MG63 (cell line): ENCODE measurements at regions not wholly inside any gene's neighbourhood (a gene's known extent, or its start where the extent isn't known, plus 50 kb on each side); places are given as distances from the start of the nearest gene placed in this dataset.

Source experiments
- DNase-seq: peaks from one replicate; pipeline ENCODE4 v3.0.0-alpha.2; 2020
- H3K27me3 ChIP-seq: fragments of 250-450 bp; sonication (Bioruptor Pico); 2 replicates; pipeline ENCODE4 v1.5.1; 2020; ENCODE audit warnings: mild to moderate bottlenecking, moderate library complexity
- H3K36me3 ChIP-seq: fragments of 250-450 bp; sonication (Bioruptor Pico); 2 replicates; pipeline ENCODE4 v1.5.1; 2020; ENCODE audit warnings: mild to moderate bottlenecking, moderate library complexity
- H3K4me3 ChIP-seq: fragments of 250-450 bp; sonication (Bioruptor Pico); 2 replicates; pipeline ENCODE4 v1.5.1; 2020; ENCODE audit warnings: mild to moderate bottlenecking, moderate library complexity
- H3K9me3 ChIP-seq: fragments of 250-450 bp; sonication (Bioruptor Pico); 2 replicates; pipeline ENCODE4 v1.5.1; 2020; ENCODE audit warnings: mild to moderate bottlenecking, moderate library complexity

- H3K4me3 ChIP-seq = no peak overlapping the region
- H3K27me3 ChIP-seq = no peaks in the 10 kb centered on the region
- H3K9me3 ChIP-seq = no peaks in the 10 kb centered on the region
- no peak for DNase-seq
- no peaks in the 10 kb centered on the region for H3K36me3 ChIP-seq
Measured at GRCh38 chr18:28707006-28707405, 530.1 kb upstream of the CDH2 start.

DNA sequence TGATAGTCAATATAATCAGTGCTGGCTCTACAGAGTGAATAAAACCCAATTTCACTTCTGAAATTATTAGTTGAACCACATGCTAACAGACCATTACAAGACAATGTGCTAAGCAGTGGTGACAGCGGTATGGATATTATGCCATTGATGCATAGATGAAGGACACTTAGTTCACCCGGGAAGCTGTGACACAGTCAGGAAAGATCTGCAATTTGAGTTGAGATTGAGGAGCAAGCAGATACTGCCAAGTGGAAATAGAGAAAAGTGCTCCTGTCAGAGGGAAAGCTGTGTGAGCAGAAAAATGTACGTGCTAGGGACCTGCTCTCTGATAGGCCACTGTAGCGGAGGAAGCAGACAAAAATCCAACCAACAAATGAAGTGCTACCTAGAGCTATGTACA lies 529.5 kb upstream of the CDH2 start:
- H3K9me3 ChIP-seq = no peaks in the 10 kb centered on the region
- no peak for DNase-seq
- H3K36me3 ChIP-seq = no peaks in the 10 kb centered on the region
- H3K4me3 ChIP-seq = no peak overlapping the region
- H3K27me3 ChIP-seq = no peaks in the 10 kb centered on the region

DNA sequence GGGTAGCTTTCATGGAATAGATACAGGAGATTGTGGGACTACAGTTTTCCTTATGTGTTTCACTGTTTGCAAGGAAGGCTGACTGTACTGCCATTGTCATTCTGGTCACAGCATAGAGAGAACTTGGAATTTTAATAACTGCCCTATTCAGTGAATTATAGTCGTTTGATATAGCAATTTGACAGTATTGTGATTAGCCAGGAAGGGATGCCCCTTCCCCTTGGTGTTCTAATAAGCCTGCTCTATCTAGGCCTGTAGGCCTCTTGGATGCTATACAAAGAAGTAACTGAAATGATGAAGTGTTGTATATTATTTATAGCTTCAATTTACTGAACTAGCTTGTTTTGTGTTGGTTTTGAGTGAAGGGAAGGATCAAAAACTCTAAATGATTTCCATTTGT lies 528.6 kb upstream of the CDH2 start:
- Histone ChIP-seq H3K4me3 (no peak overlapping the region), H3K9me3 (no peaks in the 10 kb centered on the region)
- no peak for DNase-seq

GRCh38 chr18:28692337-28692736 lies 515.4 kb upstream of the CDH2 start:
- DNase-seq = no peak
- H3K9me3 ChIP-seq = no peaks in the 10 kb centered on the region
- no peaks in the 10 kb centered on the region for H3K36me3 ChIP-seq
- H3K4me3 ChIP-seq = no peak overlapping the region
- H3K27me3 ChIP-seq = no peaks in the 10 kb centered on the region

More for the DNA sequence above, 528.6 kb upstream of the CDH2 start:
- no peaks in the 10 kb centered on the region for H3K36me3 ChIP-seq
- no peaks in the 10 kb centered on the region for H3K27me3 ChIP-seq

DNA sequence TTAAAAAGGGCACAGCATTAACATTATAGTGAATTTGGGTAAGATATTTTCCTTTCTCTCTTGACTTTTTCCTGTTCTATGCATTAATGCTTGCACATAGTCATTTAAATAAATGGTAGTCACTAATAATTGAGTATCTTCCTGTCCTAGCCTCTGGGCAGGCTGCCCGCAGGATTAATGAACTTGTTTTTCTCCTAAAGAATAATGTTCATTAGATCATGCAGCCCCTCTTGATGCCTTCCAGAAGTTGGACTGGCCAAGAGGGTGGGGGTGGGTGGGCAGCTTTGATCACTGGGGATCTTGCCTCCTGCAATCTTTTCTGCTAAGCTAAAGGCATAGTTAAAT lies 514.5 kb upstream of the CDH2 start:
- no peak overlapping the region for H3K4me3 ChIP-seq
- DNase-seq = peak; percentile 8

GRCh38 chr18:28690836-28691495 lies 514.0 kb upstream of the CDH2 start:
- H3K36me3 ChIP-seq = no peaks in the 10 kb centered on the region
- H3K4me3 ChIP-seq = no peak overlapping the region
- H3K27me3 ChIP-seq = no peaks in the 10 kb centered on the region
- no peaks in the 10 kb centered on the region for H3K9me3 ChIP-seq
- no peak for DNase-seq

More for the DNA sequence above, 514.5 kb upstream of the CDH2 start:
- Histone ChIP-seq H3K36me3 (no peaks in the 10 kb centered on the region), H3K27me3 (no peaks in the 10 kb centered on the region), H3K9me3 (no peaks in the 10 kb centered on the region)

- Histone ChIP-seq H3K27me3 (no peaks in the 10 kb centered on the region), H3K36me3 (no peaks in the 10 kb centered on the region), H3K9me3 (no peaks in the 10 kb centered on the region), H3K4me3 (no peak overlapping the region)
- no peak for DNase-seq
Measured at GRCh38 chr18:28690100-28690499, 513.2 kb upstream of the CDH2 start.

DNA sequence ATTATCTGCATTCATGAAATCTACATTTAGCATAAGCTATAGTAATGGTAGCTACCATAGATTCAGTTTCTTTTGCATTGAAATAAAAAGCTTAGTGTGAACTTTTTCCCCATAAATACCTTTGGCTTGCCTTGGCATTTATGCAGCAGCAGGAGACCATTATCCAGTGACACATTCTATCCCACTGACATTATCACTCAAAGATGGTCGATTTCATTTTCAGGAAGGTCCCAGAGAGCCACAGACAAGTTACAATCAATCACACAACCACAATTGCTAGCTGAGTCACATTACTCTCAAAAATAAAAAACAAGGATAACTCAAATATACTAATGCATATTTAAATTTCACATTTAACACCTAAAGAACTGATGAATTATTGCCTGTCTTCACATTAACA lies 512.7 kb upstream of the CDH2 start:
- H3K36me3 ChIP-seq = no peaks in the 10 kb centered on the region
- no peak overlapping the region for H3K4me3 ChIP-seq
- H3K9me3 ChIP-seq = no peaks in the 10 kb centered on the region
- H3K27me3 ChIP-seq = no peaks in the 10 kb centered on the region
- DNase-seq = no peak

DNA sequence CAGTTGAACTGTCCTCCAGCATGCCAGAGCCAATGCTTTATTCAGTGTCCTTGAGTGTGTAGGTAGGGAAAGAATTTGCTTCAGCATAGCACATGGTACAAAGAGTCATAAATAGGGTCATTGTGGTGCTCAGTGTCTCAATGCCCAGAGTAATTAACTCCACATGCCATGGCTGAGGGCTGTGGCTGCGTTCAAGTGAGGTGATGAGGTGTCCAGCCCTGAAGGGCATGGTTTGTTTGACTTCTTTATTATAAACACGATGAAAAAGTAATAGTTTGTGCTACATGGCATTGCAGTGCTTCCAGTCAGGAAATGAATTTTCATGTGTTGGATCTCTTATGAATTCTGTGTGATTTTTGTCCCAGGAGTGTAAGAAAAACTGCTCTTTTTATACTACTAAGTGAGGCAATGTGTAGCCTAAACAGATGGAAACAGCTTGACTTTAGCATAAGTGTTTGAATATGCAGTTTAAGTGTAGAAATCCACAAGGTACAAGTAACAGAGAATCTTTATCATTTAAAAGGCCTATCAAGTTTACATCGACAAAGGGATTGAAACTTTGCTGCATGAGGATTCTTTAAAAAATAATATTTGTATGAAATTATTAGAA lies 507.9 kb upstream of the CDH2 start:
- Histone ChIP-seq H3K9me3 (no peaks in the 10 kb centered on the region), H3K27me3 (no peaks in the 10 kb centered on the region), H3K4me3 (no peak overlapping the region), H3K36me3 (no peaks in the 10 kb centered on the region)
- no peak for DNase-seq

DNA sequence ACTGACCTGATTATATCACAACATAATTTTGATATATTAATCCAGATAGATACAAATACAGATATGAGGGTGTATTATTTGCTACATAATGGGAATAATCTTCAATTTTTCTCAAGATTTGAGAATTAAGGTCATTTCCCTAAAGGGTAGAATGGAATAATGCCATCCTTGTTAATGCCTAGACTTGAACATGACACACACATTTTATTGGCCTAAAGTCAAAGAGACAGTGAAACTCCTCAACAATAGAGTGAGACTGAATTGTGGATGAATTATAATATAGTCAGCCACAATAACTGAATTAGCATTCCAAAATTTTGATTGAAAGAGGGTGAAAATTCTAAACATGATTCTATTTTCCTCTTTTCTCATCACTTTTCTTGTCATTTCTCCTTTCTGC lies 506.0 kb upstream of the CDH2 start:
- Histone ChIP-seq H3K27me3 (no peaks in the 10 kb centered on the region), H3K36me3 (no peaks in the 10 kb centered on the region), H3K4me3 (no peak overlapping the region), H3K9me3 (no peaks in the 10 kb centered on the region)
- no peak for DNase-seq

DNA sequence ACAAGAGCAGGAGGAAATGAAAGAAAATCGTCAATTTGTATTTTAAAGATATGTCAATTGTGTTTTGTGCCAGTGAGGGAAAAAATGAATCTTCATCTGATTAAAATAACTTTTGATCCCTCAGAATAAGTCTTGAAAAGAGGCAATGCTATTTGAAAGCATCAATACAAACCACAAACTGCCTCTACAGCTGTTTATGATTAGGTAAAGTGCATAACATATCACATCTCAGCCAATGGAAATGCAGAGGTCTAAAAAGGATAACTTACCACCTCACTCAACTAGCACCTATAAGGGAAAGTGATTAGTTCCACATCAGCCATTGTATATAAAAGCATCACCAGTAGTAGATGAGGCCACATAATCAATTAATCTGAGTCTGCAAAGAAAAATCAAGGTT lies 492.2 kb upstream of the CDH2 start:
- no peaks in the 10 kb centered on the region for H3K9me3 ChIP-seq
- H3K36me3 ChIP-seq = no peaks in the 10 kb centered on the region
- no peaks in the 10 kb centered on the region for H3K27me3 ChIP-seq
- H3K4me3 ChIP-seq = no peak overlapping the region
- DNase-seq = no peak

GRCh38 chr18:28666216-28666615 lies 489.3 kb upstream of the CDH2 start:
- Histone ChIP-seq H3K4me3 (no peak overlapping the region), H3K27me3 (no peaks in the 10 kb centered on the region), H3K36me3 (no peaks in the 10 kb centered on the region), H3K9me3 (no peaks in the 10 kb centered on the region)
- no peak for DNase-seq

DNA sequence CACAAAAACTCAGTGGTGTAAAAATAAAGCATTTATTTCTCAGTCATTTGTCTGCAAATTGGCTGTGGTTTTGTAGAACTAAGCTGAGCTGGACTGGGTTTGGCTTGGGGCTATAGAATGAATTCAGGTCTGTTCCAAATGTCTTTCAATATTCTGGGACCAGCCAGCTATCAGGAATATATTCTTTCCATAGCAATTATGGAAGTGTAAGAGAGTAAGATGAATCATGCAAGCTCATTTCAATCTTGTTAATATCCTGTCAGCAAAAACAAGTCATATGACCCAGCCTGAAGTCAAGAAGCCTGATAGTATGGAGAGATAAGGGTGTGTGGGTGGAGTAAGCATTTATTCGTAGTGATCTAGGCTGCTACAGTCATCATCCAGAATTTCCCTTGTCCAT lies 481.0 kb upstream of the CDH2 start:
- Histone ChIP-seq H3K36me3 (no peaks in the 10 kb centered on the region), H3K27me3 (no peaks in the 10 kb centered on the region), H3K4me3 (no peak overlapping the region), H3K9me3 (no peaks in the 10 kb centered on the region)
- DNase-seq = no peak

DNA sequence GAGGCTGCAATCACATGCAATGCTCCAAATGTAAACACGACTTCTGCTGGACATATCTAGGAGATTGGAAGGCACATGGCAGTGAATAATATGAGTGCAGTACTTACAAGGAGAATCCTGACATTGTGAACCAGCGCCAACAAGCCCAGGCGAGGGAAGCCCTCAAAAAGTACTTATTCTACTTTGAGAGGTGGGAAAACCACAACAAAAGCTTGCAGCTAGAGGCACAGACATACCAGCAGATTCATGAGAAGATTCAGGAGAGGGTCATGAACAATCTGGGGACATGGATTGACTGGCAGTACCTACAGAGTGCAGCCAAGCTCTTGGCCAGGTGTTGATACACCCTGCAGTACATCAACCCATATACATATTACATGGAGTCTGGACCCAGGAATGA lies 475.7 kb upstream of the CDH2 start:
- no peak overlapping the region for H3K4me3 ChIP-seq
- no peak for DNase-seq
- no peaks in the 10 kb centered on the region for H3K27me3 ChIP-seq
- no peaks in the 10 kb centered on the region for H3K36me3 ChIP-seq
- no peaks in the 10 kb centered on the region for H3K9me3 ChIP-seq

DNA sequence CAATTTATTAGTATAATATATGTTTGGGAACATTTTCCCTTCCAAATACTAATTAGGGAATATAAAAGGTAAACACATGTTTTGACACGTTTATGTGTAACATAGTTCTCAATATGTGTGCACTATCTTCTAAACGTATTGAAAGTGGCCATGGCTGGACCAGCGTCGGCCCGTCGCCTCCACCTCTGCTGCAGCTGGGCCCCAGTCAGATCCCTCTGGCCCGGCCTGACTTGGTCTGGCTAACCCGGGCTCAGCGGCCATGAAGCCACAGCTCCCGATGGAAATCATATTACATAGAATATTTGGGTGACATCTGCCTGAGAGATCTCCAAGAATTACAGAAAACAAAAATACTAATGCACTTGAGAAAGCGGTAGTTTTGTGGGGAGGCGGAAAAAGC lies 474.4 kb upstream of the CDH2 start:
- no peak overlapping the region for H3K4me3 ChIP-seq
- H3K9me3 ChIP-seq = no peaks in the 10 kb centered on the region
- no peaks in the 10 kb centered on the region for H3K27me3 ChIP-seq
- no peaks in the 10 kb centered on the region for H3K36me3 ChIP-seq
- no peak for DNase-seq

DNA sequence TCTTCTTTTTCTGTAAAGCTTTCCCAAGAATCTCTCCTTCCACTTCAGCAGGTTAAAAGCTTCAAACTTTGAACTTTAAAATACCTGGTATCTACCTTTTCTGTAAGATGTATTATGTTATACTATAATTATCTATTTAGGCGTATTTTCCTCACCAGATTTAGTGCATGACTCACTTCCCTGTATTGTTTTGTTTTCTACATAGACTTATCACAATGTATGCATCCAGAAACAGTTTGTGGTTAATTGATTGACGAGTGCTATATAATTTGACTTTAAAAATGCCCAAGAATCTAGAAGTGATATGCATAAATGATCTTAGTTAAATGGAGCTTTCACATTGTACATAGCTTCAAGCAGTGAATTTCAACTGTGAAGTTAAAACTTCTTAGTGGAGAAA lies 473.9 kb upstream of the CDH2 start:
- H3K27me3 ChIP-seq = no peaks in the 10 kb centered on the region
- no peaks in the 10 kb centered on the region for H3K36me3 ChIP-seq
- no peak overlapping the region for H3K4me3 ChIP-seq
- no peak for DNase-seq
- H3K9me3 ChIP-seq = no peaks in the 10 kb centered on the region

DNA sequence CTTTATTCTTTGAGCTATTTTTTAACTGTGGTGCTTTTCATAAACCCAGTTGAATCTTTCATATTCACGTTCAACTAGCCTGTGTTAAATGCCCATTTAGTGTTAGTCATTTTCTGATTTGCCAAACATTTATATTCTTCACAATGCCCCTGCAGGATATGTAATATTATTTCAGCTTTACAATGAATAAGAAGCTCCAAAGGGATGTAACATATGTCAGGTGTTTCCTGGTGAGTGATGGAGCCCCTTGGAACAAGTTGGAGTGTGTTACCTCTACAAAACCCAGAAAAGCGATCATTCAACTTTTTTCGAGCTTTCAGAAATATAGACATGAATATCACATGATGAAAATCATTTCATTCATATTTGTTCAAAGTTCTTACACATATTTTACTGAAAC lies 471.0 kb upstream of the CDH2 start:
- DNase-seq = no peak
- no peak overlapping the region for H3K4me3 ChIP-seq
- H3K9me3 ChIP-seq = no peaks in the 10 kb centered on the region
- H3K27me3 ChIP-seq = no peaks in the 10 kb centered on the region
- no peaks in the 10 kb centered on the region for H3K36me3 ChIP-seq

DNA sequence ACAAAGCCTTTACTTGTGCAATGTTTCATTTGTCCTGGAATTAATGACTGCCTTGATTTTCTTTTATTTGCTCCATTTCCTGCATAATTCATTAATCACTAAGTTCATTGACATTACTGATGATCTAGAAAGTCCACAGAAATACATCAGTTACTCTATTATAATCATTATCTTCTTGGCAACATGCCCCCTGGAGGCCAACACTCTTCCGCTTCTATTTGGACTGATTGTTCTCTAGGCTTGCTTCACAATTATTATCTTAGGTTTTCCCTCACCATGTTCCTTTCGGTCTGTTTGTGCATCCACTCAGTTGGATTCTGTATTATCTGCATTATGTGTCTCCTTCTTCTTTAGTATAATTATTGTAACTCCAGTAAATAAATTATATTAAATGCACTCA lies 461.0 kb upstream of the CDH2 start:
- H3K36me3 ChIP-seq = no peaks in the 10 kb centered on the region
- no peak overlapping the region for H3K4me3 ChIP-seq
- no peak for DNase-seq
- no peaks in the 10 kb centered on the region for H3K27me3 ChIP-seq
- no peaks in the 10 kb centered on the region for H3K9me3 ChIP-seq

DNA sequence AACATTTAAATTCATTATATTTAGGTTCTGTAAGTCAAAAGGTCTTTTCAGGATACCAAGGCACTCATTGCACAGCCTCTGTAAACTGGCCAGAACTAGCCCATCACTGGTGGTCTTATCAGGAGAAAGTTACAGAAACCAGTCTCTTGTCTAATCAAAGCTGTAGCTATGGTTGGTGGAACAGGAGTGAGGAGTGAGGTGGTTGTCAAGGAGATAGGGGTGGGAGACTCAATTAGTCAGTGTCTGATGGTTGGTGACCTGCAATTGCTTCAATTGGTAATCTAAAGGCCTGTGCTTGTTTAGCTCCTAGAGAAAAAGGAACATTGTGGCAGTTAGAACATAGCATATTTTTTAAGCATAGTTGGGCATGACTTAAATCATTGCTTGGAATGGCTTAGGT lies 458.6 kb upstream of the CDH2 start:
- no peaks in the 10 kb centered on the region for H3K9me3 ChIP-seq
- H3K4me3 ChIP-seq = no peak overlapping the region
- no peaks in the 10 kb centered on the region for H3K36me3 ChIP-seq
- no peak for DNase-seq
- no peaks in the 10 kb centered on the region for H3K27me3 ChIP-seq
